SU-DHL-6 (cell line): ENCODE measurements at regions not wholly inside any gene's neighbourhood (a gene's known extent, or its start where the extent isn't known, plus 50 kb on each side); places are given as distances from the start of the nearest gene placed in this dataset.

Experiments used
- H2AFZ ChIP-seq: fragments of 200-600 bp; sonication (generic); 2 replicates; pipeline ENCODE4 v1.6.1; 2014; ENCODE audit warnings: low read depth, mild to moderate bottlenecking, moderate library complexity, mixed read lengths, antibody characterized with exemption, low read length; ENCODE audit not compliant: severe bottlenecking
- H3F3A ChIP-seq: fragments of 200-600 bp; shearing (Covaris generic); 2 replicates; pipeline ENCODE4 v1.6.0; 2016; ENCODE audit warnings: antibody characterized with exemption, mild to moderate bottlenecking; ENCODE audit not compliant: insufficient read depth
- H3K27ac ChIP-seq: fragments of 200-600 bp; sonication (generic); 2 replicates; pipeline ENCODE4 v1.5.1; 2016; ENCODE audit warnings: low read depth, mild to moderate bottlenecking, low read length, moderate library complexity, mixed read lengths
- H3K27me3 ChIP-seq: fragments of 200-600 bp; sonication (generic), shearing (Covaris generic); 2 replicates; pipeline ENCODE4 v1.6.0; 2014; ENCODE audit warnings: mild to moderate bottlenecking, low read length
- H3K36me3 ChIP-seq: fragments of 200-600 bp; sonication (generic); 2 replicates; pipeline ENCODE4 v1.6.1; 2014; ENCODE audit warnings: mild to moderate bottlenecking, low read length, mixed read lengths
- H3K4me2 ChIP-seq: fragments of 300-600, 200-600 bp; shearing (Covaris generic), sonication (generic); 2 replicates; pipeline ENCODE4 v1.6.0; 2014; ENCODE audit warnings: low read length, low read depth, mild to moderate bottlenecking; ENCODE audit not compliant: poor library complexity, severe bottlenecking
- H3K4me3 ChIP-seq: fragments of 200-600 bp; sonication (generic); 2 replicates; pipeline ENCODE4 v1.5.1; 2014; ENCODE audit warnings: antibody characterized with exemption, low read length, mild to moderate bottlenecking, mixed read lengths; ENCODE audit not compliant: insufficient read depth, poor library complexity, severe bottlenecking
- H3K79me2 ChIP-seq: fragments of 200-600 bp; sonication (generic); 2 replicates; pipeline ENCODE4 v1.6.1; 2014; ENCODE audit warnings: mild to moderate bottlenecking, low read length, moderate library complexity; ENCODE audit not compliant: insufficient read depth
- H3K9ac ChIP-seq: fragments of 200-600 bp; sonication (generic); 2 replicates; pipeline ENCODE4 v1.7.0; 2014; ENCODE audit warnings: mild to moderate bottlenecking, low read length
- H3K9me2 ChIP-seq: fragments of 200-600 bp; sonication (generic); replicated peaks from 2 replicates; pipeline ENCODE4 v1.6.1; 2014; ENCODE audit warnings: low read length; ENCODE audit not compliant: insufficient read depth
- H3K9me3 ChIP-seq: fragments of 200-600 bp; sonication (generic); 2 replicates; pipeline ENCODE4 v1.6.1; 2014; ENCODE audit warnings: low read length, mixed read lengths; ENCODE audit not compliant: insufficient read depth
- H4K20me1 ChIP-seq: fragments of 200-600 bp; sonication (generic); 2 replicates; pipeline ENCODE4 v1.6.1; 2014; ENCODE audit warnings: low read depth, mild to moderate bottlenecking, antibody characterized with exemption, low read length, moderate library complexity, mixed read lengths
- CTCF ChIP-seq: fragments of 200-600 bp; sonication (generic); IDR thresholded peaks from one replicate; pipeline ENCODE4 v1.5.1; 2017; ENCODE audit warnings: antibody characterized with exemption, mild to moderate bottlenecking, low read length, moderate library complexity; ENCODE audit not compliant: insufficient read depth, poor library complexity, severe bottlenecking
- EZH2phosphoT487 ChIP-seq: fragments of 200-600 bp; sonication (generic), shearing (Covaris generic); conservative IDR thresholded peaks from 2 replicates; pipeline ENCODE4 v1.6.1; 2018; ENCODE audit warnings: mild to moderate bottlenecking, antibody characterized with exemption, low read length, moderate library complexity, mixed read lengths

GRCh38 chr15:96737408-96737807, 406.9 kb downstream of the NR2F2 start:
- Histone ChIP-seq H3K9me2 (no peaks in the 10 kb centered on the region), H3K9me3 (no peaks in the 10 kb centered on the region), H3K79me2 (no peaks in the 10 kb centered on the region), H3K36me3 (no peaks in the 10 kb centered on the region), H3K27ac (no peak overlapping the region), H3F3A (no peaks in the 10 kb centered on the region), H2AFZ (no peak overlapping the region), H4K20me1 (no peaks in the 10 kb centered on the region), H3K4me2 (no peak overlapping the region), H3K9ac (no peak overlapping the region), H3K4me3 (no peak overlapping the region), H3K27me3 (no peaks in the 10 kb centered on the region)
- TF ChIP-seq CTCF (no peak), EZH2phosphoT487 (no peak)

GRCh38 chr15:96746665-96747064, 416.2 kb downstream of the NR2F2 start:
- H3K36me3 ChIP-seq, result no peaks in the 10 kb centered on the region
- no peak for TF ChIP-seq CTCF
- no peak for TF ChIP-seq EZH2phosphoT487
- H3K27ac ChIP-seq, result no peak overlapping the region
- H4K20me1 ChIP-seq, result no peaks in the 10 kb centered on the region
- no peak overlapping the region for H3K9ac ChIP-seq
- H3K9me2 ChIP-seq, result no peaks in the 10 kb centered on the region
- no peak overlapping the region for H3K4me2 ChIP-seq
- H2AFZ ChIP-seq, result no peak overlapping the region
- H3K4me3 ChIP-seq, result no peak overlapping the region
- no peaks in the 10 kb centered on the region for H3K79me2 ChIP-seq
- H3K27me3 ChIP-seq, result no peaks in the 10 kb centered on the region
- H3F3A ChIP-seq, result no peaks in the 10 kb centered on the region
- no peaks in the 10 kb centered on the region for H3K9me3 ChIP-seq

GRCh38 chr15:96747291-96747690, 416.8 kb downstream of the NR2F2 start:
- Histone ChIP-seq H3K4me2 (no peak overlapping the region), H4K20me1 (no peaks in the 10 kb centered on the region), H3K79me2 (no peaks in the 10 kb centered on the region), H3K36me3 (no peaks in the 10 kb centered on the region), H3K27me3 (no peaks in the 10 kb centered on the region), H3K9ac (no peak overlapping the region), H3K9me2 (no peaks in the 10 kb centered on the region), H3K9me3 (no peaks in the 10 kb centered on the region), H3K4me3 (no peak overlapping the region), H3F3A (no peaks in the 10 kb centered on the region), H2AFZ (no peak overlapping the region), H3K27ac (no peak overlapping the region)
- TF ChIP-seq EZH2phosphoT487 (no peak), CTCF (no peak)

- Histone ChIP-seq H3K9me3 (no peaks in the 10 kb centered on the region), H3K4me2 (no peak overlapping the region), H3K36me3 (no peaks in the 10 kb centered on the region), H3K79me2 (no peaks in the 10 kb centered on the region), H3F3A (no peaks in the 10 kb centered on the region), H3K27ac (no peak overlapping the region), H3K4me3 (no peak overlapping the region), H3K9ac (no peak overlapping the region), H3K27me3 (no peaks in the 10 kb centered on the region), H3K9me2 (no peaks in the 10 kb centered on the region), H4K20me1 (no peaks in the 10 kb centered on the region), H2AFZ (no peak overlapping the region)
- TF ChIP-seq CTCF (no peak), EZH2phosphoT487 (no peak)
These were observed 419.9 kb downstream of the NR2F2 start for GRCh38 chr15:96750361-96750760.
